RPMI7951 (cell line): ENCODE measurements at regions not wholly inside any gene's neighbourhood (a gene's known extent, or its start where the extent isn't known, plus 50 kb on each side); places are given as distances from the start of the nearest gene placed in this dataset.
"Not testable (repeated sequence)": the region's sequence is repeated elsewhere in the genome, so short reads cannot be mapped to it uniquely, and the experiment has no call there.

Source experiments
- DNase-seq: peaks from one replicate; pipeline ENCODE4 v3.0.0-alpha.2; 2012; ENCODE audit warnings: low read depth

DNA sequence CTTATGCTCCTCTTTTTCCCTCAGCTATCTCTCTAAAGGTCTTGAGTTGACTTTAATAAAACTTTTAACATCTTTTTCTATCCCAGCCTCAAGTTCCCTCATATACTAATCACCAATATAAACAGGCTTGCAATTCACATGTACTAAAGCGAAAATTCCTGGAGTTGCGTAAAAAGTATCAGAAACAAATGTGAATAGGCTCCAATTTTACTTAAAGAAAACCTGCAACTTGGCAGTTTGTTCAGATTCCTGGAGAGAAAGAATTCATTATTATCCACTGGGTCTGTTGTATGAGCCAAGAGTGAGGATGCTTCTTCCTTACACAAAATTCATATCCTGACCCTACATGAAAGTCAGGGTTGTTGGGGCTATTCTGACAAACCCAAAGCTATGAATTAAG lies 384.2 kb downstream of the DTWD2 start:
- DNase-seq, result no peak

DNA sequence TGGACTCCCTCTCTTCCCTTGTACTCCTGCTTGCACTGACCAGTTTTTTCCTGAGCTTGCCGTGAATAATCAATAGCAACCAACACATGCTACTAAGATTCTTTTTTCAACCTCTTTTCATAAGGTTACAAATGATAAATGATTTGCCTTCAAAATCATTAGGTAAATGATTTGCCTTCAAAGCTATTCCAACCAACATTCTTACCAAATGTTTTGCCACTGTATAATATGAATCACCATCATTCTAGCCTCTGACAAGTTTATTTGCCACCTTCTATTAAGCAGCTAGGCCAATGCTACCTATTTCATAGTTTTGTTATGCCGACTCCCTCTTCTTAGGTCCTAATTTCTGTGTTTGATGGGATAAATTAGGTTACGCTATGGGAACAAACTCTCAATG lies 385.1 kb downstream of the DTWD2 start:
- DNase-seq, result no peak

DNA sequence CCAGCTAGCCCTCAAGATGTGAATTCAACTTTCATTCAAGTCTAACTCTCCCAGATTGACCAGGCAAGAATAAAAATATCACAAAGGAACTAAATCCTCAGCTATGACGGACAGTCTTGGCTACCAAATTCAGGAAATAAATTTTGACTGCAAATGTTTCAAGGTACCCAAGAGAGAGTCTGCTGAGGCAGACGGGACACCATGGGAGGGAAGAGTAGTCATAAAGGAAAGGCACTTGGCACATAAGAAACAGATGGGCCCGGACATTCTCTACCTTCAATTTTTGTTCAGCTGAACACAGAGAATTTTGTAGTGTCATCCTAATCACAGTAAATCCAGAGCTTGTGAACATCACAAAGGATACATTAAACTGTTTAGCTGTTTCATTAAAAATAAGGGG lies 390.0 kb downstream of the DTWD2 start:
- no peak for DNase-seq

DNA sequence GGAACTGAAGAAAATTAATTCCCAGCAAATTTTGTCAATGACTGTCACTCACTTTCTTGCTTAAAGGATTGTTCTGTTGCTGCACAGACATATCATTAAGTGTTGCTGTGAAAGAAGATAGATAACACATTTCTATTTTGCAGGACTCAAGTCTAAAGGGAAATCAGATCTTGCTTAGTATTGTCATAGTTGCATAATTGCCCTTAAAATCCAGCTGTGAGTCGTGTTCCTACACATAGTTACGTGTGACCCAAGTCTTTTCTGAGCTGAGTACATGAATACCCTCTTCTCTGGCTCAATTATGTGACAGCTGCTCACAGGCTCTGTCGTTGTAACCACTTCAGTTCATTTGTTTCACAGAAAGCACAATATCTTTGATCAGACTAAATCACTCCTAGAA lies 390.8 kb downstream of the DTWD2 start:
- DNase-seq, result no peak

DNA sequence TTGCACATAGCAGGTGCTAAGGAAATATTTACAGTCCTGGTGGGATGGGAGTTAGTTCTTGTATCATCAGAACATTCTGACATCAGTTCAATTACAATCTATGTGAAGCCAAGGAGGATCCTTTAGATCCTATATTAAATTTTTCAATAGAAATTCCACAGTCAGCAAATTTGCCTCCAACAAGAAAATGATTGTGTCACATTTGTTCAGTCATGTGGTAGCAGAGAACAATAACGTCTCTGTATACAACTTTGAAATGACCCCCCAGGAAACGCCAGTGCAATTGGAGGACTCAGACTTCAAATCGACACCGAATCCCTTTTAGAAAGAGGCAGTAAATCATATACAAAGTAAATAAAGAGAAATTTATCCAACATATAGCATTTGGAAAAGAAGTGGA lies 392.1 kb downstream of the DTWD2 start:
- peak; percentile 6 for DNase-seq

DNA sequence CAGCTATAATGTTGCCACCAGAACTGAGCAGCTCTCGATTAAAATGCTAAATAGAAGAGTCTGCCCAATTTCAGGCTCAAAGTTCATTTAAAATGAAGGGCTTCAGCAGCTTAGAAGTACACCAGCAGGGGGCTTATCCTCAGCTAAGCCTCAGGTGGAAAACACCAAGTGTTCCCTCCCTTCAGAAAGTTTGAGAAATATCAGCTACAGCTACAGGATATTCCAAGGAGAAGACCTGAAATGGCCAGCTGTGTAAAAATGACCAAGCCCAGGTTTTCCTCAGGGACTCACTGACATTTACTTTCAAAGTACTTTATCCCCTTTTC lies 395.4 kb downstream of the DTWD2 start:
- DNase-seq, result no peak

DNA sequence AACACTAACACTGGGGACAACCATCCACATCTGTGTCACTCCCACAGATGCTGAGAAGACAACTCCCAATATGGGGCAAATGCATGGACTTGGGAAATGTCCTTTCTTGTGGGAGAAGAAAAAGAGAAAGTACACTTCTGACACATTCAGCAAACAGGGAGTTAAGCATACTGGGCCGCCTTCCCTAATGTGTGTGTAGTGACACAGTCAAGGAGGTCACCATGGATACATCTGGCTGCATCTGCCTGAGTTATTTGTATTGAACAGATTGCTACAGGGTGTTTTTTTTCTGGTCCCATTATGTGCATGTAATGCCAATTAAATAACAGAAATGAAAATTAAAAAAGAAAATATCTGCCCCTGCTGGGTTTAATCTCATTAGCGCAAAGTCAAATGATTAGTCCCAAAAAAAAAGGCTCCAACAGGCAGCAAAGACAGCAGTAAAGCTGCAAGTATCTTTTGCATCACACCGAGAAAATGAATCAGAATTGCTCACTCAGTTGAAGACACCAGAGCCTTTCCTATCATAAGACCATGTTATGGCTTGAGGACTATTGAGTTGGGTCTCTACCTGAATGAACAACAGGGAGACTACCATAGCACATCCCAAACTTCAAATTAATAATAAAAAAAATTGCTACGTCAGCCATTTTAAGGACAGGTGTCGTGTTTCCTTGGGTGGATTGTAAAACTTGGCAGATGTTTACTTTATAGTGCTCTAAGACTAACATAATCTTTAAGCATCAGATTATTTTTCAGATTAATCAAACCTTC lies 395.9 kb downstream of the DTWD2 start:
- DNase-seq, result no peak

DNA sequence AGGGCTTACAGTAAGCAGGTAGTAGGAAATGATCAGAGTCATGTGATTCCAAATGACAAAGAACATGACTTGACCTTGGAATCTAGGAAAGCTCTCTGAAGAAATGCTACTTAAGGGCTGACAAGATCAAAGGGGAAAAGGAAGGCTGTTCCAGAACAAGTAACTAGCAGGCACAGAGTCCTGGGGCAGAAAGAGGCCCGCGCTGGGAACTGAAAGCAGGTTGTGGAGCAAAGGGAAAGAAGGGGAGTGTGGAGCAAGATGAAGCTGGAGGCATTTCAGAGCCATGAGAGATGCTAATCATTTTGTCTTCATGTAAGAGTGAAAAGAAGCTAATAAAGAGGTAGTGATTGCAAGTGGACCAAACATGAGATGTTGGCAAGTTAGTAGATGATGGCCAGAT lies 397.5 kb downstream of the DTWD2 start:
- DNase-seq, result no peak

DNA sequence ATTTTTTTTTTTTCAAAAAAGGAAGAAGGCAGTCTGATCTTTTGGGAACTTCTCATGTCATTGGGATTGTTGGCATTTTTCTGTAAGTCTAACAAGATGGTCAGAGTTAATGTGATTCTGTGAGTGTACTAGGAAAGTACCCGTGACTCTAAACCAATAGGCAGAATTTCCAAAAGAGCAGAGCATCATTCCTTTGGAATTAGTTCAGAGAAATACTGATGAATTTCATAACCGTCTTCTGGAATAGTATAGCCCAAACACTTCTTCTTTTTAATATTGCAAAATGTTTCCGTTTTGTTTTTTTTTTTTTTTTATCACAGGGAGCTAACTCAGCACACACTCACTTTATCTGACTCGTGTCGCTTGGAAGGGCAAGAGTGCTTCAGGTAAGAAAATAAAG lies 407.4 kb downstream of the DTWD2 start:
- DNase-seq, result no peak

DNA sequence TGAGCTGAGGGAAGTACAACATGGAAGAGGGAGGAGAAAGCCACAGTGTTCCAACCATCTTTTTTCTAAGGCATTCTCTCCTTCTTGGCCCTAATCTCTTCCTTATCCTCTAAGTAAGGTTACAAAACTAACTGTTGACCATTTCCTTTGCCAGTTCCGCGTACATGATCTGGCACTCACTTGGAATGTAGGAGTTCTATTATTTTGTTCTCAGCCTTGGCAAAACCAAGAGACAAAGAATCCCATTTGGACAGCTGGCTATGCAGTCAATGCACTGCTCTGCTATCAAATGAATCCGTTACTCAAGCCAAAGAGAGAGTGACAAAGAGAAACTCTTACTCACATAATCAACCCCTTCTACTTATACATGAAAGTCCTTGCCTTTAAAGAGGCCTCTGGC lies 410.3 kb downstream of the DTWD2 start:
- DNase-seq, result no peak

DNA sequence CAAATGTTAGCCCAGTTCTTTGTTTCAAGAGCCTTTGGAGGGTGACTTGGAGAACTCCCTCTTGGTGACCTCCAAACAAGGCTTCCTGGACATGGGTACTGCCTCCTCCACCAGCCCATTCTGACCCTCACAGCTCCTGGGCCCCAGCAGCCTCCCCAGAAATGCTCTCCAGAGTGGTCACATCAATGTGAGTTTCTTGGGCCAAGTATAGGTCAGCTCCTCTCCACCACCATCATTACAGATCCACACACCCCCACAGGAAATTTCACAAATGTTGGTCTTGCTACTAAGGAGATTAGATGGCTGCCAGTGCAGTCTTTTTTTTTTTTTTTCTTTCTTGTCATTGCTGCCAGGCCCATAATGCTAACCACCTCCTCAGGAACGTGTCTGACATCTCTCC lies 410.7 kb downstream of the DTWD2 start:
- DNase-seq, result no peak

DNA sequence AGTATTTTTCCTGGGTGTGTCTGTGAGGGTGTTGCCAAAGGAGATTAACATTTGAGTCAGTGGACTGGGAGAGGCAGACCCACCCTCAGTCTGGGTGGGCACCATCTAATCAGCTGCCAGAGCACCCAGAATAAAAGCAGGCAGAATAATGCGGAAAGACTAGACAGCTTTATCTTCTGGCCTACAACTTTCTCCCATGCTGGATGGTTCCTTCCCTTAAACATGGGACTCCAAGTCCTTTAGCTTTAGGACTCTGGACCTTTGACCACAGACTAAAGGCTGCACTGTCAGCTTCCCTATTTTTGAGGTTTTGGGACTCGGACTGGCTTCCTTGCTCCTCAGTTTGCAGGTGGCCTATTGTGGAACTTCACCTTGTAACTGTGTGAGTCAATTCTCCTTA lies 418.1 kb downstream of the DTWD2 start:
- not testable (repeated sequence) for DNase-seq

DNA sequence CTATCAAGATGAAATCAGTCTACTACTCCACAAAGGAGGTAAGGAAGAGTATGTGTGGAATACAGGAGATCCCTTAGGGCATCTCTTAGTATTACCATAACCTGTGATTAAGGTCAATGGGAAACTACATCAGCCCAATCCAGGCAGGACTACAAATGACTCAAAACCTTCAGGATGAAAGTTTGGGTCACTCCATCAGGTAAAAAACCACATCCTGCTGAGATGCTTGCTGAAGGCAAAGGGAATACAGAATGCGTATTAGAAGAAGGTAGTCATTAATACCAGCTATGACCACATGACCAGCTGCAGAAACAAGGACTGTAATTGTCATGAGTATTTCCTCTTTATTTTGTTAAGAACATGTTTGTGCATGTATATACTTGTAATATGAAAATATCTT lies 418.8 kb downstream of the DTWD2 start:
- DNase-seq, result not testable (repeated sequence)

DNA sequence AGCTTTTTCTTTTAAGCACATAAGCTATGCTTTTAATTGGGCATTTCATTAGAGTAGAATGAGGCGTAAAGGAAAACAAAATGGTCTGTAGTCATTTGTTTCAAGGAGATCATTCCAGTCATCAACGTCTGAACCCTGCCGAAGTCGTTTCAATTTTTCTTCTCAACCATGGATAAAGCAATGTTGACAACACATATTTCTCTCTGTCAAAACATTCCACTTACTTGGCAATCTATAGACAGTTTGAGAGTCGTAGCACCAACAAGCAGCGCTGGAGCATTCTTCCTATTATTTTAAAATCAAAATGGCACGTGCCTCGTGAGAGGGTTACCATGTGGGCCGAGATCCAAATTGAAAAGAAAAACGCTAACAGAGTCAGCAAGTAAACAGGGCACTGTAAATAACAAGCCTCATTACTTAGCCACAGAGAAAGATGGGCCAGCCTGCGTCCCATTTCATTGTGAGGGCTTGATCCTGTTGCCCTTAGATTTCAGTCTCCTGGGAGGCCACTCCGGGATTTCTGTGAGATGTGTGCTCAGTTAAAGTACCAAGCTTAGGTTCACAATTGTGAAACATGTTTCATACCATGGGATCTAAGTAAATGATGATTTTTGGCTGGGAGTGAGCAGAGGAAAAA lies 422.9 kb downstream of the DTWD2 start:
- no peak for DNase-seq

DNA sequence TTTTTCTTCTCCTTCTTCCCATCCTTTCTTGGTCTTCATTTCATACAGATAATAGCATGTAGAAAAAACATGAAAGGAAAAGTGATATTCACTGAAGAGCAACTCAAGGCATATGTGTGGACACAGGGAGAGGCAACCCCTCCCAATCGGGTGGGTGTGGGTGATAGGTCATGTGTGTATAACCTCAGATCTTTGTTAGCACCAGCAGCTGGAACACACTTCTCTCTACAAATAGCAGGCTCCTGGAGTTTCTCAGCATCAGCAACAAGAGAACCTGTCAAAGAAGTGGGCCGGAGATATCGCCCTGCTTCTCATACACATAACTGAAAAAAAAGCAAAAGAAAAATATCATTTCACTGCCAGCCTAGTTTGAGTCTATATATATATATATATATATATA lies 426.4 kb downstream of the DTWD2 start:
- DNase-seq, result no peak

DNA sequence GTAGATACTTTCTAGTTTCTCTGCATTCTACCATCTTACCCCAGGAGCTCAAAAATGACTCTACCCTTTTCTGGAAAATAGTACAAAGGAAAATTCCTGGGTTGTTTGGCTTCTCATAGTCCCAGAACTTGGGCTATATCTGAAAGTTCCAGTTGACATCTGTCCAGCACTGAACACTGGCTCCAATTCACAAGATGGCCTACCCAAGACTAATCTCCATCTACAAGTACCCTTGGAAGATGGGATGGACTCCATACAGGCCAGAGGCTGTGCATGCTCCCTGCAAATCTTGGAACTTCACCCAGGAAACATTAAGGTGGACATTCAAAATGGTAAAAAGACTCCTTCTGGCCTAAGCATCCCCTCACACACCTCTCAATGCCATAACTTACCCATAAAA lies 427.1 kb downstream of the DTWD2 start:
- no peak for DNase-seq

DNA sequence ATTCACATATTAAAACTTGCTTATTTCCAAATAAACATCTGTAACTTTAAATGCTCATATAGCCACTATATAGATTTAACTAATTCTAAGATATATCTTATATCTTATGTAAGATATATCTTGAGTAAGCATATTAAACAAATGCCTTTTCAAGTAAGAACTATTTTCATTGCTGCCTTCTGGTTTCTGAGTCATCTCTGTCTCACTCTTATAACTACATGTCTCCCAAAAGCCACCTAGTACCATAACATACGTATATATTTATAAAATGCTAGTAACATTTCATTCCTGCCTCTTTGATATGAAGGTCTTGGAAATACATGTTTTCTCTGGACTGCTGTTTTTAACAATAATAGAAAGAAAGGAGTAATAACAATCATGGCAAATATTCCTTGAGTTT lies 429.5 kb downstream of the DTWD2 start:
- no peak for DNase-seq

DNA sequence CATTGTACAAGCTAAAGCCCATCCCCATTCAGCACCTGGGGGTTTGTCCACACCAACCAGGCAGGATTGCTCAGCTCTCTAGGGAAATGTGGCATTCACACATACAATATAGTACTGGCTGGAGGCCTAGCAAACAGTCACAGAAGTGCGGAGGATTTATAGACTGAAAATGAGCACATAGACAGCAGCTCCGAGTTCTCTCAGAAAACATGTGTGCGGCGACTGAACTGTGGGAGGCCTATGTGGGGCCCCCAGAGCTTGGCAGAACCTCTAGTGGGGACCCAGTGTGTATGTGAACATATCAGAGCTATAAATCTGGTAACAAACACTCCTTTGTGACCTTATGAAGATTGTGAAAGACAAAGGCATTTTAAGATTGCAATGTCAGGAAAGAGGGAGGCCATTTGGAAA lies 431.1 kb downstream of the DTWD2 start:
- no peak for DNase-seq

DNA sequence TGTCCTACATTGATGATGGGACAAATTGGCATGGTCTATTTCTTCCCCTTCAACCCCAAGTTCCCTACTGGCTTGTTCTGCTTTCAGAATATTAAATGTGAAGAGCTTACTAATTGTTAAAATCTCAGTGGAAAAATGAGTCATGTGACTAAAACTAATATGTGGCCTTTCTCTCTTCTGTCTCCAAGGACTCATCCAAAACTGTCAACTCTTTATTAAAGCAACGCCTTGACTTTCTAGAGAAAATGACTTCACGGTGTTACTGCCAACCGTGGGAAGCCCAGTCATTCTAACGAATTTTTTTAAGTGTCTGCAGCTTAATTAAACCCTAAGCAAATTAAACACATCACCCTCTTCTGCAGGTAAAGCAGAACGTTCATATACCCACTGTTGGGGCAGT lies 431.6 kb downstream of the DTWD2 start:
- DNase-seq, result no peak

DNA sequence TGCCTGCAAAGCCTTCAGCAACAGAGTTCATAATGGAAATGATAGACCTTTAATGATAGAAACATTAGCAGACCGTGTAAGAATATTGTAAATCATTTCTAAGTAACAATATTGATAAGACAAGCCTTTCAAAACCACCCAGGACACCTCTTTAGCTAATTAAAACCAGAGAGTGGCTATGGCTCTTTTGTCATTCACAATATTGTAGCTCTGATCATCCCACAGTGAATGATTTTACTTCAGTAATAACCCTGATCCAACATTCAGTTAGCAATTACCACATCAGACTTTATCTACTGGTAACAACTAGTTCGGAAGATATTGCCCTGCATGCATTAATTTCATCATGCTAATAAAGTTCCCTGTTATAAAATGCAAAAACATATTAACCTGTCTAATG lies 432.6 kb downstream of the DTWD2 start:
- DNase-seq, result no peak

DNA sequence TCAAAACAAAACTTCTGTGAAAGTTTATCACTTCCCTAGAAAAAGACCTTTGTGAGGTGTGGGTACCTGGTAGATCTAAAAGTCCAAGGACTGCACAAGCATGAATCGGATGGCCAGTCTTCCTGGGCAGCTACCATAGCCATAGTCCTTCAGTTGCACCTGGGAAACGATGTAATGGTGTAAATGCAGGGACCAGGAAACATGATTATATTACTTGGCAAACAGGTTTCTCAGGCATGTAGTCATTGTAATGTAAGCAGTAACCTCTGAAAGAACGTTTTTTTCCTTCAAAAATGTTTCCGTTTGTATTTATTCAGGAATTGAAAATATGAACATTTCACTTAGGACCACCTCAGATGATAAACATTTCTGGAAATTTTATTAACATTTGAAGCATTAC lies 433.4 kb downstream of the DTWD2 start:
- no peak for DNase-seq

DNA sequence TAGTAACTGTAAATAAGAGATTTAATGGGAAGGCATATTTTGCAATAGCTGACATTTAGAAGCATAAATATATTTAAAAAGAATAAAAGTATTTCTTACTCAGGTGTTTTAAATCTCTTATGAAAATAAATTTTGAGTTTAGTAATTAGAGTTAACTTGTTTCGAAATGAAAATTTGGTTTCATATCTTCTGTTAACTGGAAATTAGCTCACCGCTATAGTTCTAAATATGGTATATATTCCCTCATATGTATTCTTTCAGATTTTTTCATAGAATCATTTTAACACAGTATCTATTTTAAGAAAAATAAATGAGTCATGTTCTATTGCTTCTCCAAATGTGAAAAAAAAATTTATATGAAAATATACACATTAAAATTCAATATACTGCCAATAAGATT lies 434.1 kb downstream of the DTWD2 start:
- no peak for DNase-seq

DNA sequence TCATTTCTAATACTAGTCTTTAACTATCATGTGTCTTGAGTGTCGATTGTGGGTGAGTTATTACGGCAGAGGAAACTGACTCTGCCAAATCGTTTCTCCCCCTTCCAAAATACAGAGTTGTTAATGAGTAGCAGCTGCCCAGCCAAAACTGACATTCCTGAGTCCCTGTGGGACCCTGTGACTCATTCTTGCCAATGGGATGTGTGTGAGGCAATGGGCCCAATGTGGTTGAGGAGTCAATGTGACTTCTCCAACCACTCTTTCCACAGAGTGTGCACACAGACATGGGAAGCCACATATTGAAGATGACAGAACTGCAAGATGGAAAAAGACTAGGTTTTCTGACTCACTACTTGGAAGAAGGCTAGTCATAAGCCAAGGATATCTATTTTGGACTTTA lies 434.7 kb downstream of the DTWD2 start:
- DNase-seq, result peak; percentile 96

DNA sequence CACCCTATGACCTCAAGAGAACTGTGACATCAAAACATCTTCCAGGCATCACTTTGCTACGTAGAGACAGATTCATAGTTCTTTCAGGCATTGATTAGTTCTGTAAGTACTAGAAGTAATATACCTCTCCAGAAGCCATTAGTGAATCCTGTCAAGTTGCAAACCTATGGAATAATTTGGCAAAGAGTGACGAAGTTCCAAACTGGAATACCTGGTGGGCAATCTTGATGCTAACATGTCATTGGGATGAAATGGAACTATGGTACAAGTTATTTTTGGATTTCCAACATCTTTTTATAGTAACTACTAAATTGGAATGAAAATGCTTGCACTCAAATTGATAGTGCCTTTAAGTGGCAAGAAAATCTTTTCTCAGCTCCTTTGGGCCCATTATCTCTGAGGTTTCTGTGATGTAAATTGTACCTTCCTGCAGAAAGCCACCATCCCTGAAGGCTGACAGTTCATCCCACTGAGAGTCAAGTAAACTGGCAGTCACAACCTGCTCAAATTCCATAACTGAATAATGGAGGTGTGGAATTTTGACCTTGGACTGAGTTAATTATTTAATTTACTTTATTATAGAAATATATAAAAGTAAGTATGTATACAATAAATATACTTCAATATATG lies 435.5 kb downstream of the DTWD2 start:
- DNase-seq, result no peak
